Posterior vena cava (tissue), 2 donors: ENCODE measurements at regions not wholly inside any gene's neighbourhood (a gene's known extent, or its start where the extent isn't known, plus 50 kb on each side); places are given as distances from the start of the nearest gene placed in this dataset.

ENCODE experiments used
- DNase-seq: peaks from one replicate; pipeline ENCODE4 v3.0.0-alpha.2; 2020; ENCODE audit warnings: low spot score
- intact Hi-C, 2 donors: fragments of 100-400 bp; cut with DNase I; formaldehyde crosslinking; loops; one replicate each; pipeline versions ENCODE4 v1.14.1 to v1.14.2; 2022 to 2023
- donor health status: DM: yes; HTN: yes; CAD: no.
- donor health status: DM: yes; HTN: yes; CAD: no.

- intact Hi-C loops = no loop called here
- DNase-seq = no peak
These were observed 242.5 kb downstream of the RHOU start for GRCh38 chr1:228977741-228978140.

- no peak for DNase-seq
- intact Hi-C loops = no loop called here
These were observed 243.4 kb downstream of the RHOU start for GRCh38 chr1:228978484-228979324.

GRCh38 chr1:228979325-228979699, 244.0 kb downstream of the RHOU start:
- no peak for DNase-seq
- intact Hi-C loops = no loop called here

- intact Hi-C loops = no loop called here
- DNase-seq = no peak
These were observed 244.5 kb downstream of the RHOU start for GRCh38 chr1:228979774-228980173.

- intact Hi-C loops = no loop called here
- no peak for DNase-seq
These were observed 245.1 kb downstream of the RHOU start for GRCh38 chr1:228980232-228980937.

- intact Hi-C loops = no loop called here
These were observed 247.4 kb downstream of the RHOU start for GRCh38 chr1:228982637-228983036.

GRCh38 chr1:228983231-228983660, 248.0 kb downstream of the RHOU start:
- intact Hi-C loops = no loop called here
- peak; percentile 62 for DNase-seq

More at GRCh38 chr1:228982637-228983036, 247.4 kb downstream of the RHOU start:
- no peak for DNase-seq

GRCh38 chr1:228983661-228984060, 248.4 kb downstream of the RHOU start:
- intact Hi-C loops = no loop called here
- DNase-seq = peak; percentile 46

- no peak for DNase-seq
- intact Hi-C loops = no loop called here
These were observed 248.8 kb downstream of the RHOU start for GRCh38 chr1:228984107-228984506.

- DNase-seq = peak; percentile 59
- intact Hi-C loops = no loop called here
These were observed 249.7 kb downstream of the RHOU start for GRCh38 chr1:228984646-228985631.

GRCh38 chr1:228985661-228986060, 250.4 kb downstream of the RHOU start:
- DNase-seq = peak; percentile 30
- intact Hi-C loops = no loop called here

- intact Hi-C loops = no loop called here
- DNase-seq = peak; percentile 69
These were observed 251.0 kb downstream of the RHOU start for GRCh38 chr1:228986093-228986904.

- DNase-seq = peak; percentile 34
- intact Hi-C loops = no loop called here
These were observed 252.0 kb downstream of the RHOU start for GRCh38 chr1:228987286-228987685.

GRCh38 chr1:228987736-228988506, 252.6 kb downstream of the RHOU start:
- intact Hi-C loops = no loop called here
- peak; percentile 70 for DNase-seq

GRCh38 chr1:228988664-228989063, 253.4 kb downstream of the RHOU start:
- peak; percentile 41 for DNase-seq
- intact Hi-C loops = no loop called here

- intact Hi-C loops = no loop called here
- DNase-seq = peak; percentile 57
These were observed 253.9 kb downstream of the RHOU start for GRCh38 chr1:228989176-228989575.

- DNase-seq = no peak
- intact Hi-C loops = no loop called here
These were observed 254.4 kb downstream of the RHOU start for GRCh38 chr1:228989676-228989991.
